ENCODE measurements at regions not wholly inside any gene's neighbourhood (a gene's known extent, or its start where the extent isn't known, plus 50 kb on each side); places are given as distances from the start of the nearest gene placed in this dataset.

GRCh38 chr14:30291216-30291615 is 267.7 kb upstream of the G2E3 start:
- no peak for TF ChIP-seq CTCF (IDR thresholded peaks at IDR 0.05)
- TF ChIP-seq POLR2A (IDR thresholded peaks at IDR 0.05) = no peak

All from esophagus squamous epithelium (tissue), 4 donors.